ENCODE measurements at regions not wholly inside any gene's neighbourhood (a gene's known extent, or its start where the extent isn't known, plus 50 kb on each side); places are given as distances from the start of the nearest gene placed in this dataset.
"Not testable (repeated sequence)": the region's sequence is repeated elsewhere in the genome, so short reads cannot be mapped to it uniquely, and the experiment has no call there.

GRCh38 chr15:24150542-24150941 lies 463.4 kb upstream of the NDN start:
- no peak for DNase-seq (ENCODE audit: low read depth)
- no peak overlapping the region for H3K4me3 ChIP-seq (ENCODE audit: low read depth, low read length)
- TF ChIP-seq MYC (IDR thresholded peaks at IDR 0.05; ENCODE audit: low read depth, low read length) = no peak
- no peak for TF ChIP-seq CTCF (IDR thresholded peaks at IDR 0.05; ENCODE audit: low read depth, low read length)
- TF ChIP-seq MAX (IDR thresholded peaks at IDR 0.05; ENCODE audit: low read depth, low read length) = no peak
- no peak for TF ChIP-seq POLR2A (IDR thresholded peaks at IDR 0.05; ENCODE audit: extremely low read depth, insufficient read length)

- DNase-seq (ENCODE audit: low read depth); H3K4me3 ChIP-seq (ENCODE audit: low read depth, low read length): not testable (repeated sequence)
Measured at GRCh38 chr15:24158306-24158705, 471.2 kb upstream of the NDN start.

- DNase-seq (ENCODE audit: low read depth) = not testable (repeated sequence)
Measured at GRCh38 chr15:24165512-24165911, 478.4 kb upstream of the NDN start.

GRCh38 chr15:24202297-24202696 lies 473.3 kb upstream of the NPAP1 start:
- DNase-seq (ENCODE audit: low read depth); H3K4me3 ChIP-seq (ENCODE audit: low read depth, low read length): not testable (repeated sequence)

More at GRCh38 chr15:24165512-24165911, 478.4 kb upstream of the NDN start:
- H3K4me3 ChIP-seq (ENCODE audit: low read depth, low read length) = not testable (repeated sequence)

- not testable (repeated sequence) for H3K4me3 ChIP-seq (ENCODE audit: low read depth, low read length); DNase-seq (ENCODE audit: low read depth)
Measured at GRCh38 chr15:24211742-24212476, 463.7 kb upstream of the NPAP1 start.

GRCh38 chr15:24223739-24224138 lies 451.8 kb upstream of the NPAP1 start:
- no peak overlapping the region for H3K4me3 ChIP-seq (ENCODE audit: low read depth, low read length)

GRCh38 chr15:24224161-24224560 lies 451.4 kb upstream of the NPAP1 start:
- no peak for DNase-seq (ENCODE audit: low read depth)
- TF ChIP-seq MYC (IDR thresholded peaks at IDR 0.05; ENCODE audit: low read depth, low read length) (no peak), CTCF (IDR thresholded peaks at IDR 0.05; ENCODE audit: low read depth, low read length) (no peak), MAX (IDR thresholded peaks at IDR 0.05; ENCODE audit: low read depth, low read length) (no peak), POLR2A (IDR thresholded peaks at IDR 0.05; ENCODE audit: extremely low read depth, insufficient read length) (no peak)
- H3K4me3 ChIP-seq (ENCODE audit: low read depth, low read length) = no peak overlapping the region

More at GRCh38 chr15:24223739-24224138, 451.8 kb upstream of the NPAP1 start:
- TF ChIP-seq MYC (IDR thresholded peaks at IDR 0.05; ENCODE audit: low read depth, low read length) = no peak
- no peak for TF ChIP-seq CTCF (IDR thresholded peaks at IDR 0.05; ENCODE audit: low read depth, low read length)
- no peak for TF ChIP-seq MAX (IDR thresholded peaks at IDR 0.05; ENCODE audit: low read depth, low read length)
- no peak for TF ChIP-seq POLR2A (IDR thresholded peaks at IDR 0.05; ENCODE audit: extremely low read depth, insufficient read length)
- DNase-seq (ENCODE audit: low read depth) = no peak

GRCh38 chr15:24228922-24229321 lies 446.7 kb upstream of the NPAP1 start:
- DNase-seq (ENCODE audit: low read depth); H3K4me3 ChIP-seq (ENCODE audit: low read depth, low read length): not testable (repeated sequence)

- DNase-seq (ENCODE audit: low read depth); H3K4me3 ChIP-seq (ENCODE audit: low read depth, low read length): not testable (repeated sequence)
Measured at GRCh38 chr15:24233134-24233533, 442.4 kb upstream of the NPAP1 start.

GRCh38 chr15:24240580-24240979 lies 435.0 kb upstream of the NPAP1 start:
- not testable (repeated sequence) for H3K4me3 ChIP-seq (ENCODE audit: low read depth, low read length); DNase-seq (ENCODE audit: low read depth)

GRCh38 chr15:24259106-24259505 lies 416.5 kb upstream of the NPAP1 start:
- DNase-seq (ENCODE audit: low read depth); H3K4me3 ChIP-seq (ENCODE audit: low read depth, low read length): not testable (repeated sequence)

- H3K4me3 ChIP-seq (ENCODE audit: low read depth, low read length); DNase-seq (ENCODE audit: low read depth): not testable (repeated sequence)
Measured at GRCh38 chr15:24260407-24260806, 415.2 kb upstream of the NPAP1 start.

GRCh38 chr15:24260854-24261253 lies 414.7 kb upstream of the NPAP1 start:
- not testable (repeated sequence) for H3K4me3 ChIP-seq (ENCODE audit: low read depth, low read length); DNase-seq (ENCODE audit: low read depth)

GRCh38 chr15:24268536-24269165 lies 406.9 kb upstream of the NPAP1 start:
- H3K4me3 ChIP-seq (ENCODE audit: low read depth, low read length); DNase-seq (ENCODE audit: low read depth): not testable (repeated sequence)
